ENCODE measurements at regions not wholly inside any gene's neighbourhood (a gene's known extent, or its start where the extent isn't known, plus 50 kb on each side); places are given as distances from the start of the nearest gene placed in this dataset.

GRCh38 chr1:14140831-14141401, 440.9 kb downstream of the PRDM2 start:
- peak in 1 of 3 experiments; percentile 20 for TF ChIP-seq CTCF (IDR thresholded peaks at IDR 0.05)
- peak in 1 of 2 donors; percentile 82 for TF ChIP-seq POLR2AphosphoS5 (IDR thresholded peaks at IDR 0.05)
- TF ChIP-seq POLR2A (IDR thresholded peaks at IDR 0.05; ENCODE audit: low read depth) = no peak
- no peak for TF ChIP-seq EP300 (IDR thresholded peaks at IDR 0.05)
